ENCODE measurements at regions not wholly inside any gene's neighbourhood (a gene's known extent, or its start where the extent isn't known, plus 50 kb on each side); places are given as distances from the start of the nearest gene placed in this dataset.

GRCh38 chr15:36313021-36313420, 266.4 kb upstream of the CDIN1 start (continued):
- TF ChIP-seq E2F6 (IDR thresholded peaks at IDR 0.05; ENCODE audit: borderline replicate concordance, low read depth) (no peak), RCOR1 (IDR thresholded peaks at IDR 0.05; ENCODE audit: low read depth, low read length) (no peak), MYC (IDR thresholded peaks at IDR 0.05; ENCODE audit: borderline replicate concordance, low read length) (no peak), MAX (IDR thresholded peaks at IDR 0.05) (no peak), ATOH8 (CRISPR knock-in tag; IDR thresholded peaks at IDR 0.05; ENCODE audit: low read depth) (no peak)

GRCh38 chr15:36313736-36314280, 265.6 kb upstream of the CDIN1 start:
- H3K4me2 ChIP-seq: no peak overlapping the region
- H3K9me3 ChIP-seq: no peaks in the 10 kb centered on the region
- TF ChIP-seq ZC3H11A (IDR thresholded peaks at IDR 0.05): no peak
- TF ChIP-seq FOSL2 (IDR thresholded peaks at IDR 0.05): no peak
- no peak for TF ChIP-seq FOSL2 (CRISPR knock-in tag; IDR thresholded peaks at IDR 0.05)
- TF ChIP-seq CHD4 (IDR thresholded peaks at IDR 0.05; ENCODE audit: borderline replicate concordance): no peak
- no peak for TF ChIP-seq POLR2A (IDR thresholded peaks at IDR 0.05; ENCODE audit: low read length)
- no peak for TF ChIP-seq MAFK (IDR thresholded peaks at IDR 0.05; ENCODE audit: partially characterized antibody)
- TF ChIP-seq PHF8 (IDR thresholded peaks at IDR 0.05; ENCODE audit: borderline replicate concordance, low read depth): no peak
- TF ChIP-seq EP300 (IDR thresholded peaks at IDR 0.05): no peak
- no peak for TF ChIP-seq NFE2L2 (conservative IDR thresholded peaks at IDR 0.05; ENCODE audit: low read length)
- no peak for TF ChIP-seq E2F6 (IDR thresholded peaks at IDR 0.05; ENCODE audit: borderline replicate concordance, low read depth)
- ChIA-PET POLR2A (no interaction called here), CTCF (no interaction called here)
- FAIRE-seq (no peak), ATAC-seq (no peak), DNase-seq (ENCODE audit: low read depth in 1 of 2, low spot score in 1 of 2) (no peak)
- H3K4me3 ChIP-seq: no peak overlapping the region
- no peak overlapping the region for H3K27ac ChIP-seq
- H3K4me1 ChIP-seq: no peaks in the 10 kb centered on the region
- WGBS (ENCODE audit: missing lambda C conversion rate): 87% methylated on average over 2 of the region's 2 CpGs

GRCh38 chr15:36315649-36316048, 263.8 kb upstream of the CDIN1 start:
- no peak for DNase-seq (ENCODE audit: low read depth in 1 of 2, low spot score in 1 of 2)
- FAIRE-seq: no peak
- TF ChIP-seq RCOR1 (IDR thresholded peaks at IDR 0.05; ENCODE audit: low read depth, low read length) (no peak), SREBF2 (IDR thresholded peaks at IDR 0.05) (no peak)
- Histone ChIP-seq H3K9me3 (no peaks in the 10 kb centered on the region), H3K4me1 (no peaks in the 10 kb centered on the region), H3K27ac (no peak overlapping the region), H3K4me3 (no peak overlapping the region), H3K4me2 (no peak overlapping the region)
- ATAC-seq: no peak
- ChIA-PET POLR2A (no interaction called here), CTCF (no interaction called here)
- WGBS (ENCODE audit: missing lambda C conversion rate): 76% methylated on average over 2 of the region's 2 CpGs

- no peaks in the 10 kb centered on the region for H3K4me1 ChIP-seq
- no peak overlapping the region for H3K27ac ChIP-seq
Observed at GRCh38 chr15:36323615-36324014, 255.8 kb upstream of the CDIN1 start.

More at GRCh38 chr15:36323615-36324014, 255.8 kb upstream of the CDIN1 start:
- ATAC-seq: no peak
- CTCF ChIA-PET: no interaction called here
- Histone ChIP-seq H3K4me2 (no peak overlapping the region), H3K9me3 (no peaks in the 10 kb centered on the region), H3K4me3 (no peak overlapping the region)
- WGBS (ENCODE audit: missing lambda C conversion rate): 75% methylated on average over 3 of the region's 3 CpGs
- POLR2A ChIA-PET: no interaction called here
- FAIRE-seq: no peak
- no peak for DNase-seq (ENCODE audit: low read depth in 1 of 2, low spot score in 1 of 2)
- TF ChIP-seq REST (IDR thresholded peaks at IDR 0.05): no peak
- no peak for TF ChIP-seq ZSCAN20 (CRISPR knock-in tag; IDR thresholded peaks at IDR 0.05)
- no peak for TF ChIP-seq ATOH8 (CRISPR knock-in tag; IDR thresholded peaks at IDR 0.05; ENCODE audit: low read depth)
